Brain pericyte (primary cell): ENCODE measurements at regions not wholly inside any gene's neighbourhood (a gene's known extent, or its start where the extent isn't known, plus 50 kb on each side); places are given as distances from the start of the nearest gene placed in this dataset.
"Not testable (repeated sequence)": the region's sequence is repeated elsewhere in the genome, so short reads cannot be mapped to it uniquely, and the experiment has no call there.

Source experiments
- DNase-seq: peaks from one replicate; pipeline ENCODE4 v3.0.0-alpha.2; 2012; ENCODE audit warnings: low read depth, low spot score

GRCh38 chr12:58419905-58420304 lies 478.5 kb downstream of the ATP23 start:
- DNase-seq, result no peak

GRCh38 chr12:58420503-58420902 lies 479.1 kb downstream of the ATP23 start:
- no peak for DNase-seq

- DNase-seq, result no peak
Measured at GRCh38 chr12:58421990-58422389, 480.6 kb downstream of the ATP23 start.

- DNase-seq, result no peak
Measured at GRCh38 chr12:58424735-58425392, 483.5 kb downstream of the ATP23 start.

GRCh38 chr12:58425481-58426392 lies 484.4 kb downstream of the ATP23 start:
- peak; percentile 74 for DNase-seq

GRCh38 chr12:58426437-58426836 lies 485.1 kb downstream of the ATP23 start:
- DNase-seq, result not testable (repeated sequence)

GRCh38 chr12:58433959-58434358 lies 486.3 kb downstream of the LRIG3 start:
- no peak for DNase-seq

DNA sequence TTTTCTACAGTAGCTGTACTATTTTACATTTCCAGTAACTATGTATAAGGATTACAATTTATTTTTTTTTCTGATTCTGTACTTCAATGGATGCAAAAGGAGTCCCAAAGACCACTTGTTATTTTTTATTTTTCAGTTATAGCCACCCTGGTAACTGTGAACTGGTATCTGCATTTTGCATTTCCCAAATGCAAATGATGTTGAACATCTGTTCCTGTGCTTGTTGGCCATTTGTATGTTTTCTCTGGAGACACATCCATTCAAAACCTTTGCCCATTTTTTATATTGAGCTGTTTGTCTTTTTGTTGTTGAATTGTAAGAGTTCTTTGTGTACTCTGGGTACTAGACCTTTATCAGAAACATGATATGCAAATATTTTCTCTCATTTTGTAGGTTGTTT lies 485.6 kb downstream of the LRIG3 start:
- no peak for DNase-seq

- DNase-seq, result no peak
Measured at GRCh38 chr12:58435647-58436046, 484.7 kb downstream of the LRIG3 start.

GRCh38 chr12:58441483-58441882 lies 478.8 kb downstream of the LRIG3 start:
- no peak for DNase-seq

DNA sequence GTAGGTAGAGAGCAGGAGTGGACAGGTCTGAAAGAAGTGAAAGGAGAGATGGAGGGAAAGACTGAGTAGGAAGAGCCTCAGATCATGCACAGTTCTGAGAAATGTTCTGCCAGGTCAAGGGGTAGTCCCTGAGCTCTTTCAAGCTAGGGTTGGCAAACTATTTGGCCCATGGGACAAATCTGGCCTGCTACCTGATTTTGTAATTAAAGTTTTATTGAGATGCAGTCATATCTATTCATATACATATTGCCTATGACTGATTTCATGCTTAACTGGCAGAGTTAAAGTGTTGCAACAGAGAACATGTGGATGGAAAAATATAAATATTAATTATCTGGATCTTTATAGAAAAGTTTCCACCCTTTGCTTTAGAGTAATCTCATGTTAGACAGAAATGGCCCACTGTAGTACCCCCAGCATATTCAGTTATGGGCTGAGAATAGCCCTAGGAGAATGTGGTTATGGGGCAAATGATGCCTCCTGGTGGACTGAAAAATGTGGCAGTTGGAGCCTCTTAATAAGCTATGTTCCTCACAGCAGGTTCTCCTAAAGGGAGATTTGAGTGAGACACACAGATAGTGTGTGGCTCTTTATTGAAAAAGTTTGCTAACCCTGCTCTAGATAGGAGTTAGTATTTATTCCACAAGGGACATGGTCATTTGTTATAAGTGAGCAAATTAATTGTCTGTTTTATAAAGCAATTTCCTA lies 476.9 kb downstream of the LRIG3 start:
- DNase-seq, result no peak

DNA sequence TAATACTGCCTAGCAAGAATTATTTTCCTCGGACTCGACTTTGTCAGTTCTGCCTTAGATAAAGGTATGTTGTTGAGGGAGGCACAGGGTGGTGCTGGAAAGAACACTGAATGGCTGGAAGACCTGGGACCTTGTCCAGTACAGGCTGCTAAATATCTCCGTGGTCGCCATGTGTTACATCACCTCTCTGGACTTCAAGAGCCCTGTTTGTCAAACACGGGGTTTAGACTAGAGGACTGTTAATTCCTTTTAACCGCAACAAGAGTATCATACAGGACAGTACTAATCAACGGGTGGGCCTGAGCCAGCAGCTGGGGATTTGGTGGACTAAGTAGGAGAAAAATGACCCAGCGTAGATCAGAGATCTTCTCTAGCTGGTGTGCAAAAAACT lies 476.3 kb downstream of the LRIG3 start:
- no peak for DNase-seq

- no peak for DNase-seq
Measured at GRCh38 chr12:58450868-58451482, 469.3 kb downstream of the LRIG3 start.

DNA sequence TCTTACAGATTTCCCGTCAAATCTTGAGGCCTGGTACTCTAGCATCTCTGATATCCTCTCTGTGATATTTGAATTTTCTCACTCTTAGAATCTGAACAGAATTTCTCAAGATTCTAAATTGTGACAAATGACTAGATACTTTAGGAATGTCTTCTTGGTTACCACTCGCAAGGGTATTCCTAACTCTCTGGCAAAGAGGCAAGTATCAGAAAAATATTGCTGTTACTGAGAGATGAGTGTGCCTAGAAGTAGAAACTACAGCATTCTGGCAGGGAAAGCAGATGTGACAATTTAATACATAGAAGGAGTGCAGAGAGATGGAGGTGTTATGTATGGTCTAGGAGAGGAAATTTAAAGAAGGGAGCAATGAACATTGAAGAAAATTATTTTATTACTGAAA lies 467.8 kb downstream of the LRIG3 start:
- no peak for DNase-seq

DNA sequence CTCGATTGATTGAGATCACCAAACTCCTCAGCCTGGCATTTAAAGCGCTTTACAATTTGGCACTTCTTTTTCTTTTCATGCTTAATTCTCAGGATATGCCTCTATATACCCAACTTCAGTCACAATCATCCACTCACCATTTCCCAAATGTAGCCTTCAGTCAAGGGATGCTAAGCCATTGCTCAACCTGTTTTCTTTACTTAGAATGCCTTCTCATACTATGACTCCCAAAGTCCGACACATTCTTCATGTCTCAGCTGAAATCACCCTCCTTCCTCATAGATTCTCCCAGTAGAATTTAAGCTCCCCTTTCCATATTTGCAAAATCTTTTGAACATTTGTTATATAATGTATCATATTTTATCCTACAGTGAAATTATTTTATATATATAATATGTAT lies 467.0 kb downstream of the LRIG3 start:
- no peak for DNase-seq

- DNase-seq, result no peak
Measured at GRCh38 chr12:58455136-58455535, 465.2 kb downstream of the LRIG3 start.

- no peak for DNase-seq
Measured at GRCh38 chr12:58458102-58458501, 462.2 kb downstream of the LRIG3 start.

GRCh38 chr12:58459191-58459590 lies 461.1 kb downstream of the LRIG3 start:
- no peak for DNase-seq

DNA sequence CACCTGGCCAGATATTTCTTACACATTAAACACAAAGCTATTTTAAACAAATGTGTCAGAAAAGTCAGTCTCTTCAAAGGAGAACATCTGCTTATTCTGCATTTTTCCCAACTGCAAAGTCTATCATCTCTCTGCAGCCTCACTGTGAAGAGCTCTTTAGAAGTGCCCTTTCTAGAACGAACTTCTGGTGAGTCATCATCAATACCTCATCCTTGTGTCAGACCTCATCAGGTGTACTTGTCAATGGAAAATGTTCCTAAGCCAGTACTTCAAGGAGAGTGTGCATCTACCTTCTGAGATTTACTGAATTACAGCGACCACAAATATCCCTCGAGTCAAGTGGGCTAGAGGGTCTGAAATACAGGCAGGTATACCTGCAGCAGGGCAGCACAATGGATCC lies 457.3 kb downstream of the LRIG3 start:
- DNase-seq, result no peak

DNA sequence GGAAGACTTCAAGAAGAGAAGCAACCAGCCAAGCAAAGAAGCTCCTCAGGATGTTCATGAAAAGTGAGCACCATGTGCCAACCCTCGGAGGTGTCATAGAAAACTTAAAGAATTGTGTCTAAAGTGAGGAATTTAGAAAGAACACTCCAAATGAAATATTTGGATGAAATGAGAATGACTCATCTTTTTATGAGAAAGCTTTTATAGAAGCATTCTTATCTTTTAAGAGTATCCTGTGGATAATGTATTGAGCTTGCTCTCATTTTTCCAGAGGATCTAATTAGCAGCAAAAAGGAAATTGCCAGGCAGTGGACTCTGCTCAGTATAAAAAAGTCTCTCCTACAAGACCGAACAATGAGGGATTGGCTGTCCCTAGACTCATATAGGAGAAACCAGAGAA lies 454.9 kb downstream of the LRIG3 start:
- no peak for DNase-seq

DNA sequence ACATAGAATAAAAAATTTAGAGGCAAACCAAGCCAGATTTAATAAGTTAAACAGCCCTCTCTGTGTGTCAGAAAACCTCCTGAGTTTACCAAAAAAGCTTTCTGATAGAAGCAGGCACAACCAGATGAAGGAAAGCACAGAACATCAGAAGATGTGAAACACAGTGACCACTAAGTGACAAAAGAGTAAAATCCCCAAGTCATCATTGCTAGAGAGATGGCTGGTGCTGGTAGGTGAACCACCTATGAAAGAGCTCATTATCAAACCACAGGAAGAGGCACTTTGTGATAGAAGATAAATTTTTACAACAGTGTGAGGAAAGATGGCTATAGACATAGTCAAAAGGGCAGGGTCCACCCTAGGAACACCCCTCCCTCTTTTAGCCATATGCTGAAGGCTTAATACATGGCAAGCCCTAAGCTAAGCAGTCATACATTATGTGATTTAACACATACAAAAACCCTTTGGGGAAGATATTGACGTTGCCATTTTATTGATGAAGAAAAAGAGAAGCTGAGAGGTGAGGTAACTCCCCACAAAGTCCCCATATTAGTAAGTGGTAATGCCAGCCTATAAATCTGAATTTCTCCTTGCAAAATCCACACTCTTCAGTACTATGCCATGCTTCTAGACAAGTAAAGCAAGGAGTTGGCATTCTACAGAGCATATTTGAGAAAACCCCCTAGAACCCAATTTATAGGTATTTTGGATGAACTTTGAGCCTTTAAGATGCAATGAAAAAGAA lies 449.9 kb downstream of the LRIG3 start:
- DNase-seq, result no peak
